ENCODE measurements at regions not wholly inside any gene's neighbourhood (a gene's known extent, or its start where the extent isn't known, plus 50 kb on each side); places are given as distances from the start of the nearest gene placed in this dataset.
A peak's percentile ranks its signal among the peaks of the same experiment; 100 is the strongest.
"Not testable (repeated sequence)": the region's sequence is repeated elsewhere in the genome, so short reads cannot be mapped to it uniquely, and the experiment has no call there.

- DNase-seq (ENCODE audit: low read depth in 1 of 2, low spot score in 2 of 2), result peak in 1 of 2 experiments; percentile 10
- Histone ChIP-seq H3K27ac (peak overlapping the region; percentile 45; the same call in 1 of the 2 replicates), H3K36me3 (no peaks in the 10 kb centered on the region), H3K4me1 (replicated peaks) (no peaks in the 10 kb centered on the region), H3K9me3 (replicated peaks) (0 out of 2 replicates have a peak, but pooled peaks cover 3% of the 10 kb centered on the region), H3K4me3 (no peak overlapping the region), H3K27me3 (replicated peaks) (no peaks in the 10 kb centered on the region)
Observed at GRCh38 chrX:471281-471680, 84.6 kb upstream of the PPP2R3B start.

DNA sequence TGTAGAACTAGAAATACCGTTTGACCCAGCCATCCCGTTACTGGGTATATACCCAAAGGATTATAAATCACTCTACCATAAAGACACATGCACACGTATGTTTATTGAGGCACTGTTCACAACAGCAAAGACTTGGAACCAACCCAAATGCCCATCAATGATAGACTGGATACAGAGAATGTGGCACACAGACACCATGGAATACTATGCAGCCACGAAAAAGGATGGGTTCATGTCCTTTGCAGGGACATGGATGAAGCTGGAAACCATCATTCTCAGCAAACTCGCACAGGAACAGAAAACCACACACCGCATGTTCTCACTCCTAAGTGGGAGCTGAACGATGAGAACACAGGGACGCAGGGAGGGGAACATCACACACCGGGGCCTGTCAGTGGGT is 85.6 kb upstream of the PPP2R3B start:
- H3K9me3 ChIP-seq (replicated peaks); H3K4me1 ChIP-seq (replicated peaks); H3K4me3 ChIP-seq; DNase-seq (ENCODE audit: low read depth in 1 of 2, low spot score in 2 of 2); H3K36me3 ChIP-seq; H3K27me3 ChIP-seq (replicated peaks): not testable (repeated sequence)
- peak overlapping the region; percentile 45; the same call in 1 of the 2 replicates for H3K27ac ChIP-seq

DNA sequence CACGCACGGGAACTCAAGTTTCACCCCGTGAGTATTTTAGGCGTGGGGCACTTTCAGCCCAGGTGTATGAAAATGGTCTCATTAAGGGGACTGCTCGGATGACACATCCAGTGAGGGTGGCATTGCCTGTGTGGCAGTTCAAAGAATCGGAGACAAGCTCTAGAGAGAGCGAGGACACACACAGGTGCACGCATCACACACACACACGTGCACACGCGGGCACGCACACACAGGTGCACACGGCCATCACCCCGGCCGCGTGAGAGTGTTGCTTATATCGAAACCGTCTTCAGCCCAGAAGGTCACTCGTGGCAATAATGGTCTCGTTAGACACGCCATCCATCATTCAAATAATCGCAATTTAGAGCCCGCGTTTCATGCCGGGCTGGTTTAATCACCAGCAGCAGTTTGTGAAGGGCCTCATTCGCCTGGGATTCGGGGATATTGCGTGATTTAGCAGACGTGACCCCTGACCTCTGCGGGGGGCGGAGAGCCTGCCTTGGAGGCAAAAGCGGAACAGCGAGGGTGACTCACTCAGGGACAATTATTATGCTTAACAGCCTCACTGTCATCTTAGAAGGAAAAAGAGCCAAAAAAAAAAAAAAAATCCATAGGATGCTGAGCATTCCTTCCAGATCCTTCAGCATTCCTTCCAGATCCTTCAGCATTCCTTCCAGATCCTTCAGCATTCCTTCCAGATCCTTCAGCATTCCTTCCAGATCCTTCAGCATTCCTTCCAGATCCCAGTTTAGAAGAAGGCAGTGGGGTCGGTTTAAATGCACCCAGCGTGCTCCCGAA is 89.4 kb upstream of the PPP2R3B start:
- H3K27ac ChIP-seq, result no peak overlapping the region
- H3K9me3 ChIP-seq (replicated peaks), result no peaks in the 10 kb centered on the region
- no peak for DNase-seq (ENCODE audit: low read depth in 1 of 2, low spot score in 2 of 2)
- H3K4me3 ChIP-seq, result no peak overlapping the region
- H3K36me3 ChIP-seq, result no peaks in the 10 kb centered on the region
- no peaks in the 10 kb centered on the region for H3K4me1 ChIP-seq (replicated peaks)
- no peaks in the 10 kb centered on the region for H3K27me3 ChIP-seq (replicated peaks)

GRCh38 chrX:476724-477075 is 90.0 kb upstream of the PPP2R3B start:
- no peaks in the 10 kb centered on the region for H3K4me1 ChIP-seq (replicated peaks)
- no peaks in the 10 kb centered on the region for H3K9me3 ChIP-seq (replicated peaks)
- H3K36me3 ChIP-seq, result no peaks in the 10 kb centered on the region
- H3K27me3 ChIP-seq (replicated peaks), result no peaks in the 10 kb centered on the region
- H3K4me3 ChIP-seq, result no peak overlapping the region
- DNase-seq (ENCODE audit: low read depth in 1 of 2, low spot score in 2 of 2), result no peak
- no peak overlapping the region for H3K27ac ChIP-seq

- no peaks in the 10 kb centered on the region for H3K27me3 ChIP-seq (replicated peaks)
- H3K27ac ChIP-seq, result no peak overlapping the region
- no peaks in the 10 kb centered on the region for H3K9me3 ChIP-seq (replicated peaks)
- H3K4me3 ChIP-seq, result no peak overlapping the region
- no peaks in the 10 kb centered on the region for H3K4me1 ChIP-seq (replicated peaks)
- H3K36me3 ChIP-seq, result no peaks in the 10 kb centered on the region
- DNase-seq (ENCODE audit: low read depth in 1 of 2, low spot score in 2 of 2), result no peak
Observed at GRCh38 chrX:477441-478012, 90.8 kb upstream of the PPP2R3B start.

- DNase-seq (ENCODE audit: low read depth in 1 of 2, low spot score in 2 of 2), result no peak
- H3K4me3 ChIP-seq, result no peak overlapping the region
- H3K9me3 ChIP-seq (replicated peaks), result no peaks in the 10 kb centered on the region
- H3K36me3 ChIP-seq, result no peaks in the 10 kb centered on the region
- H3K27ac ChIP-seq, result no peak overlapping the region
- no peaks in the 10 kb centered on the region for H3K4me1 ChIP-seq (replicated peaks)
- H3K27me3 ChIP-seq (replicated peaks), result no peaks in the 10 kb centered on the region
Observed at GRCh38 chrX:479273-479981, 92.7 kb upstream of the PPP2R3B start.

DNA sequence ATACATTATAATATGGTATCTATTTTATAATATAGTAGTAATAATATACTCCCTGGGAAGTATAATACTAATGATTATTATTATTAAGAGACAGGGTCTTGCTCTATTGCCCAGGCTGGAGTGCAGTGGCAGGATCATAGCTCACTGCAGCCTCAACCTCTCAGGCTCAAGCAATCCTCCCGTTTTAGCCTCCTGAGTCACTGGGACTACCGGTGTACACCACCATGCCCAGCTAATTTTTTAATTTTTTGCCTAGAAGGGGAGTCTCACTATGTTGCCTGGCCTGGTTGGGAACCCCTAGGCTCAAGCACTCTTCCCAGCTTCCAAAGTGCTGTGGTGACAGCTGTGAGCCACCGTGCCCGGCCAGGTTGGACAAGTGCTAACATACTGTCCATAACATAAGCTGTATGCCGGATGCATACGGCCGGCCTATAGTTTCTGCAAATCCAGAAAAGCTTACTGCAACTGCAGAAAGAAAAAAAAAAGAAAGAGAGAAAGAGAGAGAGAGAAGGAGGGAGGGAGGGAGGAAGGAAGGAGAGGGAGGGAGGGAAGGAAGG is 94.2 kb upstream of the PPP2R3B start:
- Histone ChIP-seq H3K27ac (no peak overlapping the region), H3K9me3 (replicated peaks) (no peaks in the 10 kb centered on the region), H3K27me3 (replicated peaks) (no peaks in the 10 kb centered on the region), H3K36me3 (no peaks in the 10 kb centered on the region), H3K4me3 (no peak overlapping the region), H3K4me1 (replicated peaks) (no peaks in the 10 kb centered on the region)
- no peak for DNase-seq (ENCODE audit: low read depth in 1 of 2, low spot score in 2 of 2)

DNA sequence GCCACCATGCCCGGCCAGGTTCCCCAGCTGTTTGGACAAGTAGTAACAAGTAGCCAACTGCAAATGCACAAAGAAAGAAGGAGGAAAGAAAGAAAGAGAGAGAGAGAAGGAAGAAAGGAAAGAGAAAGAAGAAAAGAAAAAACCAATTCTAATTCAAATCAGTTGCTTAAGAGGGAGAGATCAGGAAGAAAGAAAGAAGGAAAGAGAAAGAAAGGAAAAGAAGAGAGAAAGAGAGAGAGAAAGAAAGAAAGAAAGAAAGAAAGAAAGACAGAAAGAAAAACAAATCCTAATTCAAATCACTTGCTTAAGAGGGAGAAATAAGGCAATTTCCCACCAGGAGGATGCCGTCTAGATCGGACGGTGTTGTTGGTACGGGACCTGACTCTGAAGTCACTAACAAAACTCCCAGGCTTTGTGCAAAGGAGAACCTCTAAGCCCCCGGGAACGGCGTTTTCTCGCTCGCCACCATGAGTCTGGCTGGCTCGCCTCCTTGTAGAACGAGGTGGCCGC is 95.5 kb upstream of the PPP2R3B start:
- Histone ChIP-seq H3K27ac (no peak overlapping the region), H3K27me3 (replicated peaks) (no peaks in the 10 kb centered on the region), H3K36me3 (no peaks in the 10 kb centered on the region), H3K4me3 (no peak overlapping the region), H3K4me1 (replicated peaks) (no peaks in the 10 kb centered on the region), H3K9me3 (replicated peaks) (no peaks in the 10 kb centered on the region; the same call in 1 of the 2 replicates)
- no peak for DNase-seq (ENCODE audit: low read depth in 1 of 2, low spot score in 2 of 2)

GRCh38 chrX:482702-483203 is 96.0 kb upstream of the PPP2R3B start:
- Histone ChIP-seq H3K27ac (no peak overlapping the region), H3K9me3 (replicated peaks) (no peaks in the 10 kb centered on the region; the same call in 1 of the 2 replicates), H3K27me3 (replicated peaks) (no peaks in the 10 kb centered on the region), H3K4me3 (no peak overlapping the region), H3K36me3 (no peaks in the 10 kb centered on the region), H3K4me1 (replicated peaks) (no peaks in the 10 kb centered on the region)
- DNase-seq (ENCODE audit: low read depth in 1 of 2, low spot score in 2 of 2), result no peak

DNA sequence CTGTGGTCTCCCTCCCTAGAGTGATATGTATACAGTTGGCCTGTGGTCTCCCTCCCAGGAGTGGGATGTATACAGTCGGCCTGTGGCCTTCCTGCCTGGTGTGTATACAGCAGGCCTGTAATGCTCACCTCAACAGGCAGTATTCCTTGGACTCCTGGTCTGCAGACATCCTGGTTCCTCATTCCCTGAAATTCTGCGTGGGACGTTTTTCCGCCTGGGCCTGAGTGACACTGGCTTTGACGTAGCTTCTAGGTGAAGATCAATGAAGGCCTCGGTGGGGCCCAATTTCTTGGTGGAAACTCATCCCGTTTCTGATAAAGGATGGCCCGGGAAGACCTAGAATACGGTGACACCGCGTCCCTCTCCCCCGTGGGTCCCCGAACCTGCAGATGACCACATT is 98.7 kb upstream of the PPP2R3B start:
- Histone ChIP-seq H3K4me3 (no peak overlapping the region), H3K4me1 (replicated peaks) (no peaks in the 10 kb centered on the region), H3K27ac (no peak overlapping the region), H3K27me3 (replicated peaks) (no peaks in the 10 kb centered on the region), H3K9me3 (replicated peaks) (peaks cover 4% of the 10 kb centered on the region; the same call in 1 of the 2 replicates), H3K36me3 (no peaks in the 10 kb centered on the region)
- DNase-seq (ENCODE audit: low read depth in 1 of 2, low spot score in 2 of 2), result no peak

GRCh38 chrX:486325-486724 is 99.6 kb upstream of the PPP2R3B start:
- Histone ChIP-seq H3K4me3 (no peak overlapping the region), H3K9me3 (replicated peaks) (peaks cover 4% of the 10 kb centered on the region; the same call in 1 of the 2 replicates), H3K27me3 (replicated peaks) (no peaks in the 10 kb centered on the region), H3K27ac (no peak overlapping the region), H3K4me1 (replicated peaks) (no peaks in the 10 kb centered on the region), H3K36me3 (no peaks in the 10 kb centered on the region)
- DNase-seq (ENCODE audit: low read depth in 1 of 2, low spot score in 2 of 2), result no peak

DNA sequence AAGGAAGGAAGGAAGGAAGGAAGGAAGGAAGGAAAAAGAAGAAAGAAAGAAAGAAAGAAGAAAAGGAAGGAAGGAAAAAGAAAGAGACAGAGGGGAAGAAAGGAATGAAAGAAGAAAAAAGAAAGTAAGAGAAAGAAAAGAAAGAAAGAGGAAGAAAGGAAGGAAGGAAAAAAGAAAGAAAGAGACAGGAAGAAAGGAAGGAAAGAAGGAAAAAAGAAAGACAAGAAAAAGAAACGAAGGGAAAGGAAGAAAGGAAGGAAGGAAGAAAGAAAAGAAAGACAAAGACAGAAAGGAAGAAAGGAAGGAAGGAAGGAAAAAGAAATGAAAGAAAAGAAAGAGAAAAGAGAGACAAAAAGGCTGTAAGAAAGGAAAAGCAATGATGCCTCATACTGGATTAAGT is 101.1 kb upstream of the PPP2R3B start:
- Histone ChIP-seq H3K9me3 (replicated peaks) (peaks cover 4% of the 10 kb centered on the region; the same call in 1 of the 2 replicates), H3K27ac (no peak overlapping the region), H3K4me1 (replicated peaks) (no peaks in the 10 kb centered on the region), H3K27me3 (replicated peaks) (no peaks in the 10 kb centered on the region), H3K36me3 (no peaks in the 10 kb centered on the region), H3K4me3 (no peak overlapping the region)
- no peak for DNase-seq (ENCODE audit: low read depth in 1 of 2, low spot score in 2 of 2)

- peaks cover 4% of the 10 kb centered on the region; the same call in 1 of the 2 replicates for H3K9me3 ChIP-seq (replicated peaks)
- H3K36me3 ChIP-seq, result no peaks in the 10 kb centered on the region
- no peaks in the 10 kb centered on the region for H3K4me1 ChIP-seq (replicated peaks)
- H3K27me3 ChIP-seq (replicated peaks), result no peaks in the 10 kb centered on the region
- DNase-seq (ENCODE audit: low read depth in 1 of 2, low spot score in 2 of 2), result no peak
- H3K27ac ChIP-seq, result no peak overlapping the region
- no peak overlapping the region for H3K4me3 ChIP-seq
Observed at GRCh38 chrX:489820-490219, 103.1 kb upstream of the PPP2R3B start.

Measured in SJSA1 (cell line).